ENCODE measurements at regions not wholly inside any gene's neighbourhood (a gene's known extent, or its start where the extent isn't known, plus 50 kb on each side); places are given as distances from the start of the nearest gene placed in this dataset.

GRCh38 chr7:17665029-17665428, 275.3 kb downstream of the SNX13 start:
- TF ChIP-seq, protein P1, sequence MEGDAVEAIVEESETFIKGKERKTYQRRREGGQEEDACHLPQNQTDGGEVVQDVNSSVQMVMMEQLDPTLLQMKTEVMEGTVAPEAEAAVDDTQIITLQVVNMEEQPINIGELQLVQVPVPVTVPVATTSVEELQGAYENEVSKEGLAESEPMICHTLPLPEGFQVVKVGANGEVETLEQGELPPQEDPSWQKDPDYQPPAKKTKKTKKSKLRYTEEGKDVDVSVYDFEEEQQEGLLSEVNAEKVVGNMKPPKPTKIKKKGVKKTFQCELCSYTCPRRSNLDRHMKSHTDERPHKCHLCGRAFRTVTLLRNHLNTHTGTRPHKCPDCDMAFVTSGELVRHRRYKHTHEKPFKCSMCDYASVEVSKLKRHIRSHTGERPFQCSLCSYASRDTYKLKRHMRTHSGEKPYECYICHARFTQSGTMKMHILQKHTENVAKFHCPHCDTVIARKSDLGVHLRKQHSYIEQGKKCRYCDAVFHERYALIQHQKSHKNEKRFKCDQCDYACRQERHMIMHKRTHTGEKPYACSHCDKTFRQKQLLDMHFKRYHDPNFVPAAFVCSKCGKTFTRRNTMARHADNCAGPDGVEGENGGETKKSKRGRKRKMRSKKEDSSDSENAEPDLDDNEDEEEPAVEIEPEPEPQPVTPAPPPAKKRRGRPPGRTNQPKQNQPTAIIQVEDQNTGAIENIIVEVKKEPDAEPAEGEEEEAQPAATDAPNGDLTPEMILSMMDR (conservative IDR thresholded peaks at IDR 0.05; ENCODE audit: low read depth, low read length) = no peak
- H3K4me3 ChIP-seq (ENCODE audit: low read length) = no peak overlapping the region
- DNase-seq (ENCODE audit: low read depth) = no peak

GRCh38 chr7:17668122-17668521, 272.2 kb downstream of the SNX13 start:
- TF ChIP-seq, protein P1 (conservative IDR thresholded peaks at IDR 0.05; ENCODE audit: low read depth, low read length) = no peak
- no peak for DNase-seq (ENCODE audit: low read depth)
- no peak overlapping the region for H3K4me3 ChIP-seq (ENCODE audit: low read length)

- DNase-seq (ENCODE audit: low read depth) = no peak
- no peak overlapping the region for H3K4me3 ChIP-seq (ENCODE audit: low read length)
- TF ChIP-seq, protein P1 (conservative IDR thresholded peaks at IDR 0.05; ENCODE audit: low read depth, low read length) = no peak
These were observed 271.1 kb downstream of the SNX13 start for GRCh38 chr7:17669204-17669603.

DNA sequence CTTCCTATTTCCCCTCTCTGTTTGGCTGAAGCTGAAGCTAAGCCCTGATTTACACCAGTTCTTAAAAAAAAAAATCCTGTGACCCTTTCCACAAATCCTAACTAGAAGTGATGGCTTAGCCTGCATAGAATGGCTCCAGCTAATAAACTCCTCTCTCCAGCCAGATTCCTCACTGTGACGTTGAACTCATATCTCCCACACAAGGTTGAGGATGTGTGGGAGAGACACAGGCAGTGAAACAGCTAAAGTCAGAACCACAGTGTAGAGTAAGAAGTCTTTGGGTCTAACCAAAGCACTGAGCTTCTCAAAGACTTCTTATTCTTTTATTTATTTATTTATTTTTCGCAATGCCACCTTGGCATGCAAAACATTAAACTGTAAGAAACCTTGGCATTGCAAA, 268.3 kb downstream of the SNX13 start:
- H3K4me3 ChIP-seq (ENCODE audit: low read length) = no peak overlapping the region
- no peak for DNase-seq (ENCODE audit: low read depth)
- TF ChIP-seq, protein P1 (conservative IDR thresholded peaks at IDR 0.05; ENCODE audit: low read depth, low read length) = no peak

DNA sequence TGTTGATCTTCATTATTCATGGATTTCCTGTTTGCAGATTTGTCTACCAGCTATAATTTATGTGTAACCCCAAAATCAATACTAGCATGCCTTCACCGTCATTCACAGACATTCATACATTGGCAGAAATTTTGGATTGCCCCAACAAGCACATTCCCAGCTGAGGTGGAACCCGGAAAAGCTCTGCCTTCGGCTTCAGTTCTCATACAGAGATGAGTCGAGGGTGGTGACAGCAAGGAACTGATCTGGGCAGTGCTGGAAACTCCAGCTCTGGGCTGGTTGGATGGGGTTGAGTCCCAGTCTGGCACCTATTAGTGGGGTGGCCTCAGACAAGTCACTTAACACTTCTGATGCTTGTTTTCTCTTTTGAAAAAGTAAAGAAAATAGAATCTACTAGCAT, 267.5 kb downstream of the SNX13 start:
- no peak overlapping the region for H3K4me3 ChIP-seq (ENCODE audit: low read length)
- TF ChIP-seq, protein P1 (conservative IDR thresholded peaks at IDR 0.05; ENCODE audit: low read depth, low read length) = no peak
- no peak for DNase-seq (ENCODE audit: low read depth)

DNA sequence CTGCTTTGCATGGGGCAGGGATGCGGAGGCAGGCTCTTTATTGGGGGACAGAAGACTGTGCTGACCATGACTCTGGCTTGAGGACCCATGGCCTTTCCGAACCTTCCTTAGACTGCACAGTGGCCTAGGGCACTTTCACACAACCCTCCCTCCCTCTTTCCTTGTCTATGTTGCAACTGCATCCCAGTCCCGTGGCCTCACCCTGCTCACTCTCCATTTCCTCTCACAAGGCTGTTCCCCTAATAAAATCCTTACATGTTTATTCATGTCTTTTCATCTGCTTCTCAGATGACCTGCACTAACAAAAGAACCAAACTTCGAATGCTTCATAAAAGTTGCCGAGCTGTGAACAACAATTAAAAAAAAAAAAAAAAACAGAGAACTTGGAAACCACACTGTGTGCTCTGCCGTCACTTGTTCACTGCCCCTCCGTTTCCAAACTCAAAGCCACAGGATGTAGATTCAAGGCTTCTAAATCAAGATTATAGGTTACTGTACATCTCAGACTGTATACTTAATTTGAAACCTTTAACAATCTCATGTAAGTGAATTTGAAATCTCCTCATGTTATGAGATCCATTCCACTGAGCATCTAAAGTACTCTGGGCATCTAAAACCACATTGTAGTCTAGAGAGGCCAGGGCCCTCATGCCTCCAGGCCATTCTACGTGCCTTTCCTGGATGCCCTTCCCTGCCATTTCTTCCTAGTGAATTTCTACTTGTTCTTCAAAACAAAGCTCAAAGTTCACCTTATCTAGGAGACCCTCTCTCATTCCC, 265.9 kb downstream of the SNX13 start:
- TF ChIP-seq, protein P1 (conservative IDR thresholded peaks at IDR 0.05; ENCODE audit: low read depth, low read length) = no peak
- DNase-seq (ENCODE audit: low read depth) = no peak
- no peak overlapping the region for H3K4me3 ChIP-seq (ENCODE audit: low read length)

GRCh38 chr7:17674943-17675608, 265.2 kb downstream of the SNX13 start:
- no peak for DNase-seq (ENCODE audit: low read depth)
- TF ChIP-seq, protein P1 (conservative IDR thresholded peaks at IDR 0.05; ENCODE audit: low read depth, low read length) = no peak
- no peak overlapping the region for H3K4me3 ChIP-seq (ENCODE audit: low read length)

Measured in retinal pigment epithelial cell (primary cell).